ENCODE measurements at regions not wholly inside any gene's neighbourhood (a gene's known extent, or its start where the extent isn't known, plus 50 kb on each side); places are given as distances from the start of the nearest gene placed in this dataset.

DNA sequence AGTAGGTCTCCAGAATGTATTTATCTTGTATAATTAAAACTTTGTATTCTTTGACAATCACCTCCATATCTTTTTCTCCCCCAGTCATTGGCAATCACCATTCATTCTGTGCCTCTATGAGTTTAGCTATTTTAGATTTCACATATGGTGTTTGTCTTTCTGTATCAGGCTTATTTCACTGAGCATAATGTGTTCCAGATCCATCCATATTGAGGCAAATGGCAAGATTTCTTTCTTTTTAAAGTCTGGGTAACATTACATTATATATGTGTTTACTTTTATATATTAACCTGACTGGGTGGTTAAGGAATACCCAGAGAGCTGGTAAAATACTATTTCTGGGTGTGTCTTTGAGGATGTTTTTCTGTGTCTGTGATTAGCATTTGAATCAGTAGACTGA is 486.6 kb downstream of the SQOR start:
- TF ChIP-seq, protein P1, sequence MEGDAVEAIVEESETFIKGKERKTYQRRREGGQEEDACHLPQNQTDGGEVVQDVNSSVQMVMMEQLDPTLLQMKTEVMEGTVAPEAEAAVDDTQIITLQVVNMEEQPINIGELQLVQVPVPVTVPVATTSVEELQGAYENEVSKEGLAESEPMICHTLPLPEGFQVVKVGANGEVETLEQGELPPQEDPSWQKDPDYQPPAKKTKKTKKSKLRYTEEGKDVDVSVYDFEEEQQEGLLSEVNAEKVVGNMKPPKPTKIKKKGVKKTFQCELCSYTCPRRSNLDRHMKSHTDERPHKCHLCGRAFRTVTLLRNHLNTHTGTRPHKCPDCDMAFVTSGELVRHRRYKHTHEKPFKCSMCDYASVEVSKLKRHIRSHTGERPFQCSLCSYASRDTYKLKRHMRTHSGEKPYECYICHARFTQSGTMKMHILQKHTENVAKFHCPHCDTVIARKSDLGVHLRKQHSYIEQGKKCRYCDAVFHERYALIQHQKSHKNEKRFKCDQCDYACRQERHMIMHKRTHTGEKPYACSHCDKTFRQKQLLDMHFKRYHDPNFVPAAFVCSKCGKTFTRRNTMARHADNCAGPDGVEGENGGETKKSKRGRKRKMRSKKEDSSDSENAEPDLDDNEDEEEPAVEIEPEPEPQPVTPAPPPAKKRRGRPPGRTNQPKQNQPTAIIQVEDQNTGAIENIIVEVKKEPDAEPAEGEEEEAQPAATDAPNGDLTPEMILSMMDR (IDR thresholded peaks at IDR 0.05), result no peak
- TF ChIP-seq POLR2A (IDR thresholded peaks at IDR 0.05), result no peak

All from esophagus squamous epithelium (tissue), 4 donors.